CD4-positive, CD25-positive, alpha-beta regulatory T cell (primary cell): ENCODE measurements at regions not wholly inside any gene's neighbourhood (a gene's known extent, or its start where the extent isn't known, plus 50 kb on each side); places are given as distances from the start of the nearest gene placed in this dataset.

Experiments
- ATAC-seq, 2 donors: fragments of 150-1000 bp; cut with Tn5 transposase; one replicate each; pipeline ENCODE4 v1.10.0; 2021; ENCODE audit warnings: low read depth in 2 of 2, moderate number of reproducible peaks in 2 of 2, moderate library complexity in 1 of 2
- DNase-seq, 3 donors: peaks; one replicate each; pipeline versions ENCODE4 v3.0.0 to v3.0.0-alpha.2; 2012 to 2022; ENCODE audit warnings: mixed read lengths in 1 of 3
- H3K27ac ChIP-seq: one replicate; pipeline ENCODE4 v1.7.0; 2013; ENCODE audit warnings: mild to moderate bottlenecking, low read length; ENCODE audit not compliant: insufficient read depth, poor library complexity, severe bottlenecking
- H3K27me3 ChIP-seq: one replicate; pipeline ENCODE4 v1.7.0; 2013; ENCODE audit warnings: low read length; ENCODE audit not compliant: control insufficient read depth, insufficient read depth
- H3K36me3 ChIP-seq: one replicate; pipeline ENCODE4 v1.7.0; 2013; ENCODE audit warnings: mild to moderate bottlenecking, low read length, moderate library complexity; ENCODE audit not compliant: control insufficient read depth, insufficient read depth
- H3K4me1 ChIP-seq: 2 replicates; pipeline ENCODE4 v1.7.0; 2013; ENCODE audit warnings: mild to moderate bottlenecking, low read length; ENCODE audit not compliant: insufficient read depth, control insufficient read depth, poor library complexity, severe bottlenecking
- H3K4me3 ChIP-seq: one replicate; pipeline ENCODE4 v1.7.0; 2013; ENCODE audit warnings: low read depth, mild to moderate bottlenecking, low read length, moderate library complexity
- H3K9me3 ChIP-seq, 2 experiments: 1 replicate in 1 of 2; 2 replicates in 1 of 2; pipeline ENCODE4 v1.7.0; 2013; ENCODE audit warnings: low read length in 2 of 2, mild to moderate bottlenecking in 1 of 2, moderate library complexity in 1 of 2; ENCODE audit not compliant: control insufficient read depth in 2 of 2
- H3K27ac Mint-ChIP-seq, 3 donors: one replicate each; pipeline ENCODE4 v1.8.0; 2020 to 2022; ENCODE audit warnings: mild to moderate bottlenecking in 3 of 3, mixed read lengths in 3 of 3, moderate library complexity in 2 of 3
- H3K27me3 Mint-ChIP-seq: one replicate; pipeline ENCODE4 v1.8.0; 2022; ENCODE audit warnings: mild to moderate bottlenecking, mixed read lengths
- H3K36me3 Mint-ChIP-seq: one replicate; pipeline ENCODE4 v1.8.0; 2020; ENCODE audit warnings: mixed read lengths
- H3K4me1 Mint-ChIP-seq, 4 donors: one replicate each; pipeline ENCODE4 v1.8.0; 2020 to 2022; ENCODE audit warnings: mixed read lengths in 4 of 4, mild to moderate bottlenecking in 1 of 4
- H3K4me3 Mint-ChIP-seq, 4 donors: one replicate each; pipeline ENCODE4 v1.8.0; 2020 to 2022; ENCODE audit warnings: mild to moderate bottlenecking in 4 of 4, mixed read lengths in 4 of 4, moderate library complexity in 3 of 4
- H3K9me3 Mint-ChIP-seq, 7 donors: one replicate each; pipeline ENCODE4 v1.8.0; 2020 to 2022; ENCODE audit warnings: mixed read lengths in 7 of 7, mild to moderate bottlenecking in 3 of 7, moderate library complexity in 2 of 7

DNA sequence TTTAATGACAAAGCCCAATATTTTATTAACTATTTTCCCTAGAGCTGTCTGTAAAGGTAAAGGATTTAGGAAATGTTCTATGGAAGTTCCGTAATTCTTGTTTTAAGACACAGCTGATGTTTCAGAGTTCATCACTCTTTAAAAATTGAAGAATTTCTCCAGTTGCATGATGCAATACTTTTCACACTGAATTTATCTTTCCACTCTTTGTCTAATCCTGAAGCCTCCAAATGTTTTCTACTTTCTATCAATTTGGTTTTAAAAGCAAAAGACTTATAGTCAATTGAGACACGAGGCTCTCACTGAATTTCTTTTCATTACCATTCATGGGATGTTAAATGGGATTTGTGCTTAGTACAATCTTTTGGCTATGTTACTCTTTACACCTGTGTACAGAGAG, 223.2 kb downstream of the TDRD15 start:
- Mint-ChIP-seq H3K36me3 (no peaks in the 10 kb centered on the region), H3K27ac (no peak overlapping the region), H3K9me3 (peaks cover 0 to 8% (median 2%) of the 10 kb centered on the region in 7 donors), H3K4me1 (no peaks in the 10 kb centered on the region), H3K4me3 (no peak overlapping the region), H3K27me3 (no peaks in the 10 kb centered on the region)
- DNase-seq (no peak), ATAC-seq (no peak)
- H3K4me1 ChIP-seq, result no peaks in the 10 kb centered on the region
- no peaks in the 10 kb centered on the region for H3K27me3 ChIP-seq
- H3K4me3 ChIP-seq, result no peak overlapping the region
- no peaks in the 10 kb centered on the region for H3K9me3 ChIP-seq
- no peak overlapping the region for H3K27ac ChIP-seq
- no peaks in the 10 kb centered on the region for H3K36me3 ChIP-seq

DNA sequence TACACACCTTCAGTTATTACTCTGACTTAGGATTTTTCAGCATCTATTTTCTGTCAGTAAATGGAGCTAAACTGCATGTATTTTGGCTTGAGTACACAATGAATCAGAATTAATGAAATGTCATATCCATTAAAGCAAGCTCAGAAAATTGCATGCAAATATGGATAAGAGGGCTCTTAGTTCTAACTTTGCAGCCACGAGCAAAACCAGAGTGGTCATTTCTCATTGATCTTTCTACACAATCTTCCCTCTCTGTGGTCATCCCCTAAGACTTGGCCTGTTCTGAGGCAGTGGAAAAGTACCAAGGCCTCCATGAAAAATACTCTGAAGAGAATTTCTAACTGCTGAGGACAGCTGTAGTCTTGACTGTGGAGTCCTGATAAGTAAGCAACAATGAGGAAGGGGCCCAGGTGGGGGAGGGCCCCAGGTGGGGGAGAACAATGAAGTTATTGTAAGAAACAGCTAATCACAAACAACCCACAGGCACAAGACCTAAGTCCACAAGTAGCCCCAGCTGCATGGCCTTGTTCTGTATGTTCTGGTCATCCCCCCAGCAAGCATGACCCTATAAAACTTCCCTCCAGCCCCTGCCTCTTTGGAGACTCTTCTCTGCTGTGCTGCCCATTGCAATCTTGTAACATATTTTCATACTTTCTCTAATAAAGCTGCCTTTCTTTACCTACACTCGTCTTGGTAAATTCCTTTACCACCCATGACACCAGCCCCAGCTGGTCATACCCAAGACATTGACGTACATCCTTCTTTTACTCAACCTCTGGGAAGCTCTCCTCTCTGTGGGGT, 230.3 kb downstream of the TDRD15 start:
- H3K4me1 Mint-ChIP-seq, result no peaks in the 10 kb centered on the region
- H3K4me3 Mint-ChIP-seq, result no peak overlapping the region
- no peak overlapping the region for H3K27ac Mint-ChIP-seq
- H3K4me1 ChIP-seq, result no peaks in the 10 kb centered on the region
- no peaks in the 10 kb centered on the region for H3K27me3 Mint-ChIP-seq
- peaks cover 0 to 12% (median 0%) of the 10 kb centered on the region in 7 donors for H3K9me3 Mint-ChIP-seq
- no peaks in the 10 kb centered on the region for H3K36me3 Mint-ChIP-seq
- H3K9me3 ChIP-seq, result no peaks in the 10 kb centered on the region
- DNase-seq (no peak), ATAC-seq (no peak)
- H3K36me3 ChIP-seq, result no peaks in the 10 kb centered on the region
- H3K27ac ChIP-seq, result no peak overlapping the region
- no peak overlapping the region for H3K4me3 ChIP-seq
- H3K27me3 ChIP-seq, result no peaks in the 10 kb centered on the region

DNA sequence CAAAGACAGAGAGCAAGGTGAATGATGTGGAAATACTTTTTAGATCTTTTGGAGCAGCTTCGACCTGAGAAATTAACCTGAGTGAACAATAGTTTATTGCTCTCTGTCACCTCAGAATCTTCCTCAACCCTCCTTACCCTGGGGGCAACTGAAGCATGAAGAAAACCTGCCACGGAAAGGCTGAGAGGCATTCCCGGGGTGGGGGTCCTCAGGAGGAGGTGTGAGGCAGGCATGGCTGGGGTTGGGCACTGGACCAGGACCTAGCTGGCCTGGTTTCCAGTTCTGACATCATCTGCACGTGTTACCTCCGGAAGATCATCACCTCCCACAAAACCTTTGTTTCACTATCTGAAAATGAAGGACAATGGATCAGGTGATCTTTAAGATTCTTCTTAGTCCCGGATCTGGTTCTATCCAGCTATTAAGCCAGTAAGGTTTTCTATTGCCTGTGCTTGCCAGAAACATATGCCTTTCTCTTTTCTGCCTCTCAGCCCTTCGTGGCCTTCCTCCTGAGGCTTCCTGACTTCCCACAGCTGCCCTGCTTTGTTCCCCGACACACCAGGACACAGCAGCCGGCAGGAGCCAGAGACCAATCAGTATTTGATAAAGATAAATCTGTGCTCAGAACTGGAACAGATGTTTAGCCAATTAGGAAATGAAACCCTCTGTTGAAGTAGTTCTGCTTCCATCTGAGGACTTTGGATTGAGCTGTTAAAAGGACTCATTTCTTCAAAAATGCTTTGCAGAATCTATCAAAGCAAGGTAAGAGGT, 232.5 kb downstream of the TDRD15 start:
- no peaks in the 10 kb centered on the region for H3K9me3 ChIP-seq
- no peak for ATAC-seq

DNA sequence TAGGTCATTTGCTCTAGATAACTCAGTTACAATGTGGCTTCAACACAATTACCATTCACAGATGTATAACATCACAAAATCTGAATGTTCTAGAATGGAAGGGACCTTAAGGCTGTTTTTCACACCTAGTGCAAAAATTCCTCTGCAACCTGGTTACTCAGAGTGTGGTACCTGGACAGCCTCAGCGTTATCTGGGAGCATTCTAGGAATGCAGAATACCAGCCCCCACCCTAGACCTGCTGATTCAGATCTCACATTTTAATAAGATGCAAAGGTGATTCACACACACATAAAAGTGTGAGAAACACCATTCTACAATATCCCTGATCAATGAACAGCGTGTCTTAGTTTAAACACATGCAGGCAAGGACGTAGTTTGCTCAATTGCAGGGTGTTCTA, 233.1 kb downstream of the TDRD15 start:
- Mint-ChIP-seq H3K36me3 (no peaks in the 10 kb centered on the region), H3K27me3 (no peaks in the 10 kb centered on the region), H3K4me3 (no peak overlapping the region), H3K9me3 (peaks cover 0 to 9% (median 0%) of the 10 kb centered on the region in 7 donors), H3K4me1 (no peaks in the 10 kb centered on the region), H3K27ac (no peak overlapping the region)
- no peaks in the 10 kb centered on the region for H3K4me1 ChIP-seq
- no peaks in the 10 kb centered on the region for H3K27me3 ChIP-seq
- no peak for ATAC-seq
- H3K4me3 ChIP-seq, result no peak overlapping the region
- no peak overlapping the region for H3K27ac ChIP-seq
- DNase-seq, result no peak
- H3K9me3 ChIP-seq, result no peaks in the 10 kb centered on the region
- no peaks in the 10 kb centered on the region for H3K36me3 ChIP-seq

More for the DNA sequence above, 232.5 kb downstream of the TDRD15 start:
- Mint-ChIP-seq H3K9me3 (peaks cover 0 to 10% (median 0%) of the 10 kb centered on the region in 7 donors), H3K4me3 (no peak overlapping the region), H3K27ac (no peak overlapping the region), H3K36me3 (no peaks in the 10 kb centered on the region), H3K27me3 (no peaks in the 10 kb centered on the region), H3K4me1 (no peaks in the 10 kb centered on the region)
- Histone ChIP-seq H3K36me3 (no peaks in the 10 kb centered on the region), H3K27ac (no peak overlapping the region), H3K4me3 (no peak overlapping the region), H3K4me1 (no peaks in the 10 kb centered on the region), H3K27me3 (no peaks in the 10 kb centered on the region)
- no peak for DNase-seq

DNA sequence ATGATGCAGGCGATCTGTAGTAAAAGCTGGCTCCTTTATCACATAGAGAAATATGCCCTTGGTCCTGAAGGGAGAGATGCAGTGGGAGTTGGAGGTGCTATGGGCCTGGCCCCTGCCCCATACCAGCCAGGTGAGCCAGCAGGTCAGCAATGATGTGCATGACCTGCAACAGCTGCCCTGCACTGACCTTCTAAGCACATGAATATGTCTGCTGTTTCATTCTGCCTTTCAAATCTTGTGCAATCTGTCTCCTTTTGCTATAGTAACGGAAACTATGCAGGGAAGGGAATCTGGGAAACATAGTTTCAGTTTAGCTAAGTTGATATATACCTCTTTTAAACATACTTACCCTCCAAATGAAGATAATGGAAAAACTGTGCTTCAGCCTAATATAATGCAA, 235.2 kb downstream of the TDRD15 start:
- Histone ChIP-seq H3K9me3 (no peaks in the 10 kb centered on the region), H3K27ac (no peak overlapping the region), H3K4me3 (no peak overlapping the region), H3K36me3 (no peaks in the 10 kb centered on the region), H3K4me1 (no peaks in the 10 kb centered on the region), H3K27me3 (no peaks in the 10 kb centered on the region)
- Mint-ChIP-seq H3K36me3 (no peaks in the 10 kb centered on the region), H3K4me3 (no peak overlapping the region), H3K4me1 (no peaks in the 10 kb centered on the region), H3K27ac (no peak overlapping the region), H3K27me3 (no peaks in the 10 kb centered on the region), H3K9me3 (peaks cover 0 to 9% (median 2%) of the 10 kb centered on the region in 7 donors)
- DNase-seq (no peak), ATAC-seq (no peak)

DNA sequence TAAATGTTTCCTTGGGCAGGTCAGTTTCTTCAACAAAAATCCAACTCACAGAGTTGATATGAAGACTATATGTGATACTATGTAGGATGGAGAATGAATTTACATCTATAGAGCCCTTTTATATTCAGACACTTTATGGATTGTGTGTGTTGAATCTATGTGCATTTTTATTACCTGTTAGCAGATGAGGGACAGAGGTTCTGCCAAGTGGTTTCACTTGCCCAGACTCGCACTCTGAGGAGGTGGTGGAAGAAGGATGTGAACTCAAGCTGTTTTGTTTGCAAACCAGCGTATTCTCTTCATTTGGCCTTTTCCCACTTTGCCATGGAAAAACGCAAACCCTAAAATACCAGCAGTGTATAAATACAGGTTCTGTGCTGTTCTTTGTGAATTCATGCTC, 237.6 kb downstream of the TDRD15 start:
- DNase-seq (no peak), ATAC-seq (no peak)
- Mint-ChIP-seq H3K9me3 (peaks cover 0 to 9% (median 0%) of the 10 kb centered on the region in 7 donors), H3K36me3 (no peaks in the 10 kb centered on the region), H3K27me3 (no peaks in the 10 kb centered on the region), H3K27ac (no peak overlapping the region), H3K4me3 (no peak overlapping the region), H3K4me1 (no peaks in the 10 kb centered on the region)
- Histone ChIP-seq H3K27ac (no peak overlapping the region), H3K9me3 (no peaks in the 10 kb centered on the region), H3K27me3 (no peaks in the 10 kb centered on the region), H3K36me3 (no peaks in the 10 kb centered on the region), H3K4me1 (no peaks in the 10 kb centered on the region), H3K4me3 (no peak overlapping the region)

DNA sequence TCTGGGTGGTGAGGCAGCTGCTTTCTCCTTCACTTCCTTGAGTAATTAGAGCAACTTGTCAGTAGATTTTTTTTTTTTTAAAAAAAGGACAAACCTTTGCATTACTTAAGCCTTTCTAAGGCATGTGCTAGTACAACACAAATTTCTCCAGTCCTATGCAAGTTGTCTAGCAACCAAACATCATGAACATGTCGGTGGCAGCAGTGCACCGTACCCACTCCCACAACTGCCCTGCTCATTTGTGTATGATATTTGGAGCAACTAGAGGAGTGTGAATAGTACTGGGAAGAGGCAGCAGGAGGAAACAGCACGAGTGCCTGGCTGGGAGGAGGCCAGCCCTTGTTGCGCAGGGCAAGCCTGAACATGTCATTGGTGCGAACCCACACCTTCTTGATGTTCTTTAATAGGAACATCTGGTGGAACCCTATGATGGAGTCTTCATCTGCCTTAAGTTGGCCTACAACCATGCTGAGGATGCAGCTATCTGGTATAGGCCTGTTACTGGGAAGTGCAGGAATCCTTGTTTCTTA, 238.3 kb downstream of the TDRD15 start:
- no peaks in the 10 kb centered on the region for H3K27me3 Mint-ChIP-seq
- H3K9me3 ChIP-seq, result no peaks in the 10 kb centered on the region
- no peak overlapping the region for H3K4me3 ChIP-seq
- no peaks in the 10 kb centered on the region for H3K4me1 Mint-ChIP-seq
- H3K4me1 ChIP-seq, result no peaks in the 10 kb centered on the region
- DNase-seq (no peak), ATAC-seq (no peak)
- H3K4me3 Mint-ChIP-seq, result no peak overlapping the region
- no peaks in the 10 kb centered on the region for H3K36me3 ChIP-seq
- H3K9me3 Mint-ChIP-seq, result peaks cover 0 to 9% (median 0%) of the 10 kb centered on the region in 7 donors
- H3K27ac ChIP-seq, result no peak overlapping the region
- no peaks in the 10 kb centered on the region for H3K36me3 Mint-ChIP-seq
- H3K27me3 ChIP-seq, result no peaks in the 10 kb centered on the region
- H3K27ac Mint-ChIP-seq, result no peak overlapping the region
